IMR-90 (cell line): ENCODE measurements at regions not wholly inside any gene's neighbourhood (a gene's known extent, or its start where the extent isn't known, plus 50 kb on each side); places are given as distances from the start of the nearest gene placed in this dataset.

ENCODE experiments used
- ATAC-seq: fragments of 200-7000 bp; cut with Tn5 transposase; 2 replicates; pipeline ENCODE4 v1.9.1; 2020; ENCODE audit warnings: low read depth, mild to moderate bottlenecking, moderate library complexity
- BruUV-seq: library from RNA; stranded (reverse); fragments of 400-500 nt; replicated peaks from 2 replicates; lab custom pipeline; 2021; lab: Mats Ljungman, UMichigan
- CTCF ChIA-PET: fragments of 300-600 bp; formaldehyde crosslinking; extraction: SDS; loops from one replicate; lab custom pipeline; 2021; ENCODE audit warnings: antibody characterized with exemption; lab: Yijun Ruan, JAX
- POLR2A ChIA-PET: fragments of 300-600 bp; sonication (Branson Sonifier 250); formaldehyde crosslinking; loops from one replicate; lab custom pipeline; 2022; ENCODE audit warnings: antibody characterized with exemption; ENCODE audit not compliant: unreplicated experiment; lab: Charles Lee
- DNase-seq: peaks from one replicate; pipeline ENCODE4 v3.0.0; 2013
- H2AFZ ChIP-seq: replicated peaks from 2 replicates; pipeline ENCODE3; 2013; ENCODE audit warnings: low read length, mild to moderate bottlenecking; ENCODE audit not compliant: poor library complexity
- H2AK5ac ChIP-seq: 2 replicates; pipeline ENCODE4 v1.6.1; 2013; ENCODE audit warnings: low read depth, low read length, inconsistent platforms
- H2AK9ac ChIP-seq: replicated peaks from 2 replicates; pipeline ENCODE3; 2013; ENCODE audit warnings: mild to moderate bottlenecking, low read depth, low read length, moderate library complexity; ENCODE audit not compliant: poor library complexity
- H2BK120ac ChIP-seq: 2 replicates; pipeline ENCODE4 v1.6.1; 2013; ENCODE audit warnings: low read depth, low read length, inconsistent platforms
- H2BK15ac ChIP-seq: 3 replicates; pipeline ENCODE4 v1.6.1; 2013; ENCODE audit warnings: low read depth, low read length, inconsistent platforms
- H2BK20ac ChIP-seq: 2 replicates; pipeline ENCODE4 v1.6.1; 2013; ENCODE audit warnings: low read depth, mild to moderate bottlenecking, inconsistent platforms, low read length, moderate library complexity
- H2BK5ac ChIP-seq: 2 replicates; pipeline ENCODE4 v1.6.1; 2013; ENCODE audit warnings: mild to moderate bottlenecking, low read depth, low read length, inconsistent platforms; ENCODE audit not compliant: poor library complexity, severe bottlenecking
- H3K14ac ChIP-seq: replicated peaks from 2 replicates; pipeline ENCODE4 v1.6.1; 2013; ENCODE audit warnings: low read depth, low read length, inconsistent platforms
- H3K18ac ChIP-seq: 2 replicates; pipeline ENCODE4 v1.6.1; 2013; ENCODE audit warnings: low read depth, low read length, control low read depth
- H3K23ac ChIP-seq: 2 replicates; pipeline ENCODE4 v1.6.1; 2013; ENCODE audit warnings: low read depth, low read length, inconsistent platforms
- H3K27ac ChIP-seq: 2 replicates; pipeline ENCODE4 v1.5.1; 2013; ENCODE audit warnings: mild to moderate bottlenecking, control low read depth, low read length; ENCODE audit not compliant: insufficient read depth
- H3K27me3 ChIP-seq: 2 replicates; pipeline ENCODE4 v1.6.1; 2013; ENCODE audit warnings: low read length; ENCODE audit not compliant: control insufficient read depth, insufficient read depth
- H3K36me3 ChIP-seq: 2 replicates; pipeline ENCODE4 v1.6.1; 2013; ENCODE audit warnings: low read length, mixed read lengths; ENCODE audit not compliant: control insufficient read depth, insufficient read depth
- H3K4ac ChIP-seq: 2 replicates; pipeline ENCODE4 v1.6.1; 2013; ENCODE audit warnings: low read depth, low read length, inconsistent platforms
- H3K4me1 ChIP-seq: 2 replicates; pipeline ENCODE4 v1.6.1; 2013; ENCODE audit warnings: low read length, mixed read lengths; ENCODE audit not compliant: control insufficient read depth, insufficient read depth
- H3K4me2 ChIP-seq: 2 replicates; pipeline ENCODE4 v1.6.1; 2013; ENCODE audit warnings: low read depth, mild to moderate bottlenecking, control low read depth, low read length, moderate library complexity
- H3K4me3 ChIP-seq: 2 replicates; pipeline ENCODE4 v1.5.1; 2013; ENCODE audit warnings: low read depth, mild to moderate bottlenecking, control low read depth, low read length, moderate library complexity; ENCODE audit not compliant: insufficient read depth
- H3K56ac ChIP-seq: 2 replicates; pipeline ENCODE4 v1.6.1; 2013; ENCODE audit warnings: low read length, inconsistent platforms; ENCODE audit not compliant: insufficient read depth; ENCODE audit errors: extremely low read depth
- H3K79me1 ChIP-seq, 2 experiments: 2 replicates each; pipeline ENCODE4 v1.6.1; 2013; ENCODE audit warnings: low read length in 2 of 2, inconsistent platforms in 1 of 2, low read depth in 1 of 2
- H3K9ac ChIP-seq: 2 replicates; pipeline ENCODE4 v1.6.1; 2013; ENCODE audit warnings: low read depth, low read length, control low read depth
- H3K9me1 ChIP-seq: 2 replicates; pipeline ENCODE4 v1.6.1; 2013; ENCODE audit warnings: low read length, inconsistent platforms; ENCODE audit not compliant: insufficient read depth
- H3K9me3 ChIP-seq: 2 replicates; pipeline ENCODE4 v1.6.1; 2013; ENCODE audit warnings: low read length; ENCODE audit not compliant: control insufficient read depth, insufficient read depth
- H4K20me1 ChIP-seq: 2 replicates; pipeline ENCODE4 v1.6.1; 2013; ENCODE audit warnings: low read length, inconsistent platforms; ENCODE audit not compliant: insufficient read depth
- H4K5ac ChIP-seq: 2 replicates; pipeline ENCODE4 v1.6.1; 2013; ENCODE audit warnings: mild to moderate bottlenecking, low read depth, low read length, control low read depth
- H4K8ac ChIP-seq, 2 experiments: 2 replicates each; pipeline ENCODE4 v1.6.1; 2013; ENCODE audit warnings: low read depth in 2 of 2, low read length in 2 of 2, control low read depth in 1 of 2, inconsistent platforms in 1 of 2
- H4K91ac ChIP-seq: 2 replicates; pipeline ENCODE4 v1.6.1; 2013; ENCODE audit warnings: low read depth, low read length, inconsistent platforms; ENCODE audit not compliant: insufficient read depth
- POLR2A ChIP-seq: IDR thresholded peaks from 2 replicates; pipeline ENCODE4 v1.6.1; 2012; ENCODE audit warnings: mild to moderate bottlenecking, low read depth, low read length
- SMC3 ChIP-seq: fragments of 150-350 bp; IDR thresholded peaks from 2 replicates; pipeline ENCODE4 v1.6.1; 2016; ENCODE audit warnings: low read depth, mild to moderate bottlenecking, antibody characterized with exemption, low read length, moderate library complexity
- WGBS, 2 experiments: methylation state at CpG; one replicate each; pipeline versions ENCODE4 v1.1.5 to v1.1.7; 2013; ENCODE audit warnings: missing lambda C conversion rate in 2 of 2; ENCODE audit not compliant: insufficient read length in 1 of 2; ENCODE audit errors: extremely low coverage in 2 of 2; 5-methylcytosine and 5-hydroxymethylcytosine counted together
- dilution Hi-C: fragments of 300-500 bp; cut with HindIII; formaldehyde crosslinking; loops from one replicate; pipeline ENCODE4 v1.14.3; 2018; ENCODE audit warnings: low sequenced_read_pairs; ENCODE audit not compliant: unreplicated experiment
- in situ Hi-C: fragments of 300-500 bp; cut with MboI; formaldehyde crosslinking; loops from 3 replicates; pipeline ENCODE4 v1.14.3; 2019; ENCODE audit warnings: low sequenced_read_pairs, inconsistent platforms, mixed read lengths
- intact Hi-C: fragments of 100-400 bp; cut with micrococcal nuclease; formaldehyde crosslinking; loops from 2 replicates; pipeline ENCODE4 v1.10.0; 2022

DNA sequence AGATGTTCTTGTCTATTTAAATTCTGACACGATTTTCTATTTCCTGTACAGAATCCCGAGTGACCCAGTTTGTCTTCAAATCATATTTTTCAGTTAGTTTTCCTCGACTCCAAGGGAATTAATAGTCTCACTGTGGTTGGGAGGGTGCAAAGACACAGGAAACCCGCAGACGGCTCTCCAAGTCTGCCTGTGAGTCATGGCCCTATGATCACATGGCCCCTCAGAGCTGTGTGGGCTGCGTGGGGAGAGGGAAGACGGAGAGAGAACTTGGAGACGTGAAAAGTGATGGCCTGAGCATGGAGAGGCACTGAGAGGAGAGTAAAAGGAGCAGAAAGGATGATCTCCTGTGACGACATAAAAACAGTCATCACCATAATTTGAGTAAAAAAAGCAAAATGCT lies 989.9 kb downstream of the DCDC2C start:
- Histone ChIP-seq H2AK9ac (no peak overlapping the region), H4K91ac (no peak overlapping the region), H3K4ac (no peak overlapping the region), H4K8ac (no peak overlapping the region), H3K79me1 (no peaks in the 10 kb centered on the region), H3K18ac (no peak overlapping the region), H3K14ac (no peak overlapping the region), H2AK5ac (no peak overlapping the region), H3K27me3 (no peaks in the 10 kb centered on the region), H4K5ac (no peak overlapping the region), H3K4me1 (no peaks in the 10 kb centered on the region), H3K4me3 (no peak overlapping the region), H2BK120ac (no peak overlapping the region), H3K9me3 (peaks cover 15% of the 10 kb centered on the region), H3K4me2 (no peak overlapping the region), H3K56ac (no peak overlapping the region), H3K27ac (no peak overlapping the region), H3K23ac (no peak overlapping the region), H2BK20ac (no peak overlapping the region), H3K9ac (no peak overlapping the region), H2BK15ac (no peak overlapping the region), H4K20me1 (no peaks in the 10 kb centered on the region), H2BK5ac (no peak overlapping the region), H2AFZ (no peak overlapping the region), H3K36me3 (no peaks in the 10 kb centered on the region), H3K9me1 (no peaks in the 10 kb centered on the region)
- TF ChIP-seq SMC3 (no peak), POLR2A (no peak)
- WGBS, 2 experiments = no CpG with 5 or more reads among the region's 9 CpGs
- dilution Hi-C loops (no loop called here), in situ Hi-C loops (no loop called here), intact Hi-C loops (no loop called here)
- BruUV-seq = no TSS peak
- ATAC-seq = no peak
- POLR2A ChIA-PET = no interaction called here
- CTCF ChIA-PET = no interaction called here
- no peak for DNase-seq
